Head of caudate nucleus (tissue), 42 donors: ENCODE measurements at regions not wholly inside any gene's neighbourhood (a gene's known extent, or its start where the extent isn't known, plus 50 kb on each side); places are given as distances from the start of the nearest gene placed in this dataset.

Experiments used
- DNase-seq, 42 donors: peaks; one replicate each; pipeline versions ENCODE4 v3.0.0 to v3.0.0-alpha.2; 2020 to 2021; ENCODE audit warnings: mixed read lengths in 7 of 42
- intact Hi-C: fragments of 100-400 bp; cut with DNase I; formaldehyde crosslinking; loops from one replicate; pipeline ENCODE4 v1.15.0; 2022

GRCh38 chr7:130933919-130934318 lies 199.9 kb upstream of the KLF14 start:
- intact Hi-C loops = no loop called here
- DNase-seq = peak in 1 of 42 donors; percentile 21

DNA sequence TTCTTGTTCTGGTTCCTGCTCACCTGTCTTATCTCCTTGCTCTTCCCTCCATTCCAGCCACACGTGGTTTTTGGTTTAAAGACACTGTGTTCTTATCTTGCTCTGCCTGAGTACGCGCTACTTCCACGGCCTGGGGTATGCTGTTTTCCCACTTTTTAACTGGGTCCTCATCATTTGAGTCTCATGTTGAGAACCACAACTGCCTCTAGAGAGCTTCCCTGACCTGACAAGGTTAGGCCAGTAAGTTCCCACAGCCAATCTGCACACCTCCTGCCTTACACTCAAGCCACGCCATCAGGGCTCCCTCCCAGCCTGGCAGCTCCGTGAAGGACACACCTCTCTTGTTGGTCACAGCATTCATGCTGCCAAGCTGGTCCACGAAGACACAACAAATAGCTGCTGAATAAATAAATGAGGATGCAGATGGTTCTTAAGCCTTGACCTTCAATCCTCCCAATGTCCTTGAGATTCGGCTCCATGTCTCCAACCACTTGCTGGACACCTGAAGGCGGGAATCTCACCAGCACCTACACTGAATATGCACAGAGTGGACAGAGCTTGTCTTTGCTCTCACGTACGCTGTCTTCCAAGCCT lies 201.7 kb upstream of the KLF14 start:
- peak in 1 of 42 donors; percentile 31 for DNase-seq
- intact Hi-C loops = no loop called here

DNA sequence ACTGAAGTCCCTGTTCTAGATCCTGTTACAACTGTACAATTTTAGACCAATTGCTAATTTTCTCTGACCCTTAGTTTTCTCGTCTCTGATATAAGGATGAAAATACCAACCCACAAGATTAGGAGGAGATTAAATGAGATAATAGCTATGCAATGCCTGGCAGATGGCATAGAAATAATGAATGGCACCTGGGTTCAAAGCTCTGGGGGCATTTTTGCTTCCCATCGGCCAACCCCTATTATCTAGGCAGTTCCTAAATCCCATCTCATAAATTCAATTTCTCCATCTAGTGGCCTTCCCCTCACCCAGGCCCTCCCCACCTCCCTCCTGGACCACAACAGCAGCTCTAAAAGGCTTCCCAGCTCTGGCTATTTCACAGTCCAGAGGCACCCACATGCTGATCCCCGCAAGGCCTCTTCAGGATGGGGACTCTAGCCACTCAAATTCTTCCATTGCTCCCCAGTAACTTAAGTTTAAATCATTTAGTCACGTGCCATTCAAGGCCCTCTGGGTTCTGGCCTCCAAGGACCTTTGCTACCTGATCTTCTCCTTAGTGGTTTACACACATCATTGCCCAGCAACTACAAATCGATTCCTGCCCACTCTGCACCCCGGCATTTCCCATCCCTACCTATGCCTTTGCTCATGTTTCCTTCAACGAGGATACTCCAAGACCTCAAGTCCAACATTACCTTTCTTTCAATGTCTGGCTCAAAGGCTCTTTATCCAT lies 202.4 kb upstream of the KLF14 start:
- peak in 1 of 42 donors; percentile 29 for DNase-seq
- intact Hi-C loops = no loop called here

DNA sequence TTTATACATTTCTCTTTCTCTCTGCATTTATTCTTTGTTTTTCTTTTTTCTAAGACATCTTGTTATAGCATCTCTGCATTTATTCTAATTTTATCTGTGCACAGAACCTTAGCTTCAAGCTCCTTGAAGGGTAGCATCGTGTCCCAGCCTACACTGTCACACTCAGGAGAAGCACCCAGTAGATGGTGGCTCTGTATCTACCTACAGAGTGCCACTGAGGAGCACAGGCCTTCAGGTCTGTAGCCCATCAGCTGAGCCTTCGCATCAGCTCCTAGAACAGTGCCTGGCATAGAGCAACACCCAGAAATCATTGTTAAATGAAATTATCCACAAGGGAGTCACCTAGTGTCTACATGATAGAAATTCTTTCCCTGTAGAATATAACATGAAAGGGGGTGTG lies 203.0 kb upstream of the KLF14 start:
- DNase-seq = peak in 1 of 42 donors; percentile 40
- intact Hi-C loops = no loop called here

DNA sequence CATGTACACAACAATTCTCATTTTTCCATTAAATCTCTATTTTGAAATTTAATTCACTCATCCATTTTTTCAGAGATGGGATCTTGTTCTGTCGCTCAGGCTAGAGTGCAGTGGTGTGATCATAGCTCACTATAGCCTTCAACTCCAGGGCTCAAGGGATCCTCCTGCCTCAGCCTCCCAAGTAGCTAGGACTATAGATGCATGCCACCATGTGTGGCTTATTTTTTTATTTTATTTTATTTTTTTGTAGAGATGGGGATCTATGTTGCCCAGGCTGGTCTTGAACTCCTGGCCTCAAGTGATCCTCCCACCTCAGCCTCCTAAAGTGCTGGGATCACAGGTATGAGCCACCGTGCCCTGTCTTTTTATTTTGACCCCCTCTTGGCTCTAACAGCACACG lies 203.8 kb upstream of the KLF14 start:
- DNase-seq = peak in 1 of 42 donors; percentile 17
- intact Hi-C loops = no loop called here

DNA sequence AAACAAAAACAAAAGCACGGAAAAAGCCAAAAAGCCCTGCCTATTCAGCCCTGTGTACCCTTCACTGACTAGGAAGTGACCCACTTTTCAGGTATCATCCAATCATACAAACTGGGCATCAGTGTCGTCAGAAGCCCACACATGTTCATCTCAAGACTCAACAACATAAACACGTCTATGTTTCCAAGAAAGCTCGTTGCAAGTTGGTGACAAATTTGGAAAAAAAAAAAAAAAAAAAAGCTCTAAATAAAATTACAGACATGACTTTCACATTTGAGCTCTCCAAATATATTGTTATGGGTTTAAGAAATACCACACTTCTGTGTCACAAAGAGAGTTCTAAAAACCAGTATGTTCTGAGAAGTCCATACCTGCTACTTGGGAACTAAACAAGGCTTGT lies 204.7 kb upstream of the KLF14 start:
- peak in 1 of 42 donors; percentile 31 for DNase-seq
- intact Hi-C loops = no loop called here

GRCh38 chr7:130939321-130940095 lies 205.5 kb upstream of the KLF14 start:
- DNase-seq = peak in 1 of 42 donors; percentile 35
- intact Hi-C loops = no loop called here

GRCh38 chr7:130940326-130940725 lies 206.3 kb upstream of the KLF14 start:
- no peak for DNase-seq
- intact Hi-C loops = no loop called here

- intact Hi-C loops = no loop called here
These were observed 206.9 kb upstream of the KLF14 start for GRCh38 chr7:130940907-130941306.

DNA sequence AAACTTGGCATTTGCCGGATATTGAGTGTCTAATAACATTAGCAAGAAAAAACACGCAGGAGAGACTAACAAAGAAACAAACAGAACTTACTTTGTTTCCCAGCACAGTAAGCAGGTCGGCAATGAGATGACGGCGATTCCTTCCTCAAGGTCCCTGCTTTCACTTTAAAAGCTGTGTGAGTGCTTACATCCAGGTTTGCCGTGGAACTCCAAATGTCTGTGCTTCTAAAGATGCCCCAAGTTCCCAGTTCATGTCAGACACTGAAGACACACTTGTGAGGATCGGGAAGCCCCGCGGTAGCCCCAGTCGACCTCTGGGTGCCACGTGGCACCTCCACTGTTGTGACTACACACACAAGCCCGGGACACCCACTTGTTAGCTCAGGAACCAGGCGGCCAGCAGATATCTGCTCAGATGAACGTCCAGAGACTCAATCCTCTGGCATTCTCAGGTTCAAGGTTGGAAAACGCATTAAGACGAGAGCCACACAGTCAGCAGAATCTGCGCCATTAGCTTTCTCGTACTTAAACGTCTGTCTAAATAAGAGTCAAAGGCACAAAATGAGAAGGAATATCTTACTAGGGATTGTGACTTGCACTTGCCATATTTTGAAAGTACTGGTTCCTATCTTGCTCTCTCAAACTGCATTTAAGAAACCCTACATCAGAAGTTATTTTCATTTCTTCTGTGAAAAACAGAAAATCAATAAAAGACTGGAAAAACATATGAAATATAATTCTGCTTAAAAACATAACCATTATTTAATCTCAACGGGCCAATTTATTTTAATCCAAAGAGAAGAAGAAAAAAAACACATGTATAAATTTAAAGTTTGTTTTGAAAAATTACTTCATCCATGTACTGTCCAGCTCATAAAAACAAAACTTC lies 207.6 kb upstream of the KLF14 start:
- intact Hi-C loops = no loop called here
- peak in 17 of 42 donors; percentile 24 to 67 (median 46) for DNase-seq

More at GRCh38 chr7:130940907-130941306, 206.9 kb upstream of the KLF14 start:
- peak in 1 of 42 donors; percentile 43 for DNase-seq

DNA sequence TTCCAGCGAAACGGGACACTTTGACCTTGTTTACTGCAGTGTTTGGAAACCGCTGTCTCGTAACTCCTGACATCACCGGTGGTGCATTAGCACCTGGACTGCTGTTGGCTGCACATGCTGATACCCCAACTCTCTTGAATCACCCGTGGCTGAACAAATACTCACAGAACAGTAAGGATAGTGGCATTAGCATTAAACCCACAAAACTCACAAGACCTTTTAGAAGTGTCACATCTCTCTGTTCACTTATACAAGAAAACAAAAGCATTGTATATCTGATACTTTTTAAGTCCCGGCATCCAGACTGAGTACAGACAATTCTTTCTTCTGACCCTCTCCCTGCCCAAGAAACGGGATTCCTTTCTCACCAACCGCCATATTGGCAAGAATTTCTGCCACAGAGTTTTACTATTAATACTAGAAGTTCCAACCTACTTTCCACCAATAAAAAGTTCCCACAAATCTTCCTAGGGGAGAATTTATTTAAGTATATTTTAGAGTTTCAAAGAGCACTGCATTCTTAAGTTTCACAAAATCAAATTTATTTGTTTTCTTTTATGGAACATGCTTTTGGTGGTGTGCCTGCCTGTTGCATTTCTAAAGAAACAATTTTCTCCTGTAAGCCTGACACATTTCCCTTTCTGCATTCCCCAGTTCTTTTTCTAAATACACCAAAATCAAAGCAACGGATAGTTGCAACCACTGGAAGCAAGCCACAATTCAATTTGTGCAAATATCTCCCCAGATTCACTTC lies 208.4 kb upstream of the KLF14 start:
- intact Hi-C loops = no loop called here

DNA sequence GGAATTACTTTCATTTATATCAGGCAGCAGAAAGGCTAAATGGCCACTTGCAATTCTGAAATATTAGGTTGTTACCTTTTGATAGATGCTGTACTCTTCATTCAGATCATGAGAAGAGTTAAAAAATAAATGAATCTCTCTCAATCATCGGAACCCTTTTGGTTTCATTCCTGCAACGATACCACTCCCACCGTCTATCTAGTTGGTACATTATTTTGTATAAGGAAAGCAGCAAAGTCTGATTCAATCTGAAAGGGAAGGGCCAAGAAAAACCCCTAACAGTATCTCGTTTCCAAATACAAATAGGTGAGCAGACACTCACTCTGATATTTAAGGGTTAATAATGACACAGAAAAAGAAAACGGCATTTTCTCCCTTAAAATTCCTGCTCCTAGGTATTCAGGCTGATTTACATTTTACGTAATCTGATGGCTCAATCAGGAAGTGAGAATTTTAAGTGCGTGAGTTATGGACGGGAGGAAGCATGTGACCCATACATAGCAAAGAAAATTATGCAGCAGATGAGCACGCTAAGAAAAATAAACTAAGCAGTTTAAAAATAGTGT lies 209.4 kb upstream of the KLF14 start:
- peak in 1 of 42 donors; percentile 44 for DNase-seq

More for the DNA sequence above, 208.4 kb upstream of the KLF14 start:
- peak in 1 of 42 donors; percentile 38 for DNase-seq

DNA sequence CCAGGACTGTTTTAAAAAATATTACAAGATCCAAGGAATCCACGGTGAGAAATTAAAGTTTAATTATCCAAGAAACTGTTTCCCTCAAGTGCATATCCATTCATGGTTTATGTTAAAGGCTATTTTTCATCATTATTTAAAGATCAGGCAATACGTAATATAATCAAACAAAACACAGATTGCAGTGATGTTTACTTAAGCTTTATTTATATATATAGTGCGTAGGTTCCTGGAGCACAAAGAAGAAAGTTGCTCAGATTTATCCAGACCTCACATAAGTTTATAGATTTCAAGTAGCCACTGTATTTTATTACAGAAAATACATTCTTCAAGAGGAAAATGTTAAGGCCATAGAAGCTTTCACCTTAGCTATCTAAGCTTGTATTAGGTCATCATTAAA lies 210.0 kb upstream of the KLF14 start:
- intact Hi-C loops = no loop called here
- DNase-seq = no peak

More for the DNA sequence above, 209.4 kb upstream of the KLF14 start:
- intact Hi-C loops = no loop called here

DNA sequence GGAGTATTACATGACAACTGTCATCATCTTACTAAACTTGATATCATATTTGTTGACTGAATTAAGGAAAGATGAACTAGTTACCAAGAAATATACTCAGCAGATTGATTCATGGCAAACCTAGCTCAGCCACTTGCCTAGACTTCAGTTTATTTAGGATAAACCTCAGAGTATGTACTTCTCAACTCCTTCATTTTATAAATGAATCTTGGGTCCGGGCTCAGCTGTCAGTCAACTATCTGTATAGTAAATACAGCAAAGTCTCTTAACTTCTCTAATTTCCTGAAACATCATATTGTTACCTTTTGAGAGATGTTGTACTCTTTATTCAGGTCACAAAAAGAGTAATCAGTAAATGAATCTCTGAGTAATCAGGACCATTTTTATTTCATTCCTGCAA lies 211.0 kb upstream of the KLF14 start:
- intact Hi-C loops = no loop called here
- DNase-seq = no peak

GRCh38 chr7:130945411-130945811 lies 211.4 kb upstream of the KLF14 start:
- DNase-seq = peak in 1 of 42 donors; percentile 41

GRCh38 chr7:130946114-130946513 lies 212.1 kb upstream of the KLF14 start:
- no peak for DNase-seq

More at GRCh38 chr7:130945411-130945811, 211.4 kb upstream of the KLF14 start:
- intact Hi-C loops = no loop called here

GRCh38 chr7:130947792-130948580 lies 214.0 kb upstream of the KLF14 start:
- intact Hi-C loops = no loop called here
- DNase-seq = no peak

More at GRCh38 chr7:130946114-130946513, 212.1 kb upstream of the KLF14 start:
- intact Hi-C loops = no loop called here
